ENCODE measurements at regions not wholly inside any gene's neighbourhood (a gene's known extent, or its start where the extent isn't known, plus 50 kb on each side); places are given as distances from the start of the nearest gene placed in this dataset.

DNA sequence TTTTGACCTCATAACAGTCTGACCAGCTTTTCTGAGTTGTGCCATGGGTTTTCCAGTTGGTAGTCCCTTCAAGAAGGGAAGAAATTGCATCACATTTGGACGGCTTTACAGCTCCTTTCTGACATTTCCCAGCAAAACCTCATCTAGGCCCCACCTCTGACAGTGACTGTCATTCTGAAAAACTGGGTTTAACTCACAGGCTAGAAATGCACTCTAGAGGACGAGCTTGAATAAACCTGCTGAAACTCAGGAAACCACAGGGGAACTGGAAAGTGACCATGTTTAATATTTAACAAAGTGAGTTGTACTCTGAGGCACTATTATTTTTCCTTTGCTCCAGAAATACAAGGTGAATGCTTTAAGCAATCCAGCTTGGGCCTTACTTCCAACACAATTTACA is 434.3 kb upstream of the RASGEF1B start:
- Histone ChIP-seq H3K27me3 (replicated peaks in 1 of 4; ENCODE audit: control insufficient read depth in 3 of 4, extremely low read depth in 1 of 4, insufficient read depth in 3 of 4, low read length in 3 of 4) (no peaks in the 10 kb centered on the region), H3K9me3 (ENCODE audit: insufficient read depth in 2 of 2, low read depth in 1 of 2, low read length in 1 of 2) (no peaks in the 10 kb centered on the region), H3K4me3 (ENCODE audit: extremely low read depth in 1 of 4, insufficient read depth in 2 of 4, low read depth in 3 of 4, low read length in 4 of 4) (no peak overlapping the region), H3K23ac (ENCODE audit: insufficient read length) (no peak overlapping the region), H4K8ac (ENCODE audit: extremely low read depth, insufficient read depth, low read length) (no peak overlapping the region), H3K23me2 (ENCODE audit: low read depth, low read length) (no peaks in the 10 kb centered on the region), H2BK120ac (replicated peaks; ENCODE audit: low read depth, low read length) (no peak overlapping the region), H3K4me2 (ENCODE audit: insufficient read depth in 1 of 2, low read depth in 2 of 2, low read length in 2 of 2) (no peak overlapping the region), H2BK12ac (ENCODE audit: low read depth, low read length) (no peak overlapping the region), H3K79me2 (ENCODE audit: control insufficient read depth in 1 of 2, insufficient read depth in 2 of 2, low read length in 2 of 2) (no peaks in the 10 kb centered on the region), H3K56ac (replicated peaks; ENCODE audit: insufficient read length, low read depth, low read length) (no peak overlapping the region), H3K27ac (ENCODE audit: low read depth, low read length) (no peak overlapping the region), H3K79me1 (ENCODE audit: low read depth, low read length) (no peaks in the 10 kb centered on the region), H3K18ac (ENCODE audit: extremely low read depth, low read length) (no peak overlapping the region), H3K9ac (replicated peaks in 1 of 4; ENCODE audit: extremely low read depth in 1 of 4, low read depth in 3 of 4, low read length in 3 of 4) (no peak overlapping the region), H3K4ac (replicated peaks; ENCODE audit: insufficient read length, low read depth, low read length) (no peak overlapping the region), H3K14ac (ENCODE audit: insufficient read length) (no peak overlapping the region), H3K4me1 (replicated peaks in 1 of 4; ENCODE audit: control insufficient read depth in 3 of 4, insufficient read depth in 4 of 4, low read length in 3 of 4) (no peaks in the 10 kb centered on the region), H4K91ac (replicated peaks; ENCODE audit: insufficient read length, low read length) (no peak overlapping the region), H2AFZ (ENCODE audit: low read length) (no peak overlapping the region), H2AK5ac (ENCODE audit: low read depth, low read length) (no peak overlapping the region), H2BK5ac (ENCODE audit: low read depth, low read length) (no peak overlapping the region), H4K20me1 (replicated peaks in 1 of 2; ENCODE audit: control insufficient read depth in 1 of 2, insufficient read depth in 2 of 2, low read length in 2 of 2) (no peaks in the 10 kb centered on the region), H2BK15ac (ENCODE audit: low read length) (no peak overlapping the region), H2BK20ac (ENCODE audit: low read length) (no peak overlapping the region), H3K36me3 (ENCODE audit: control insufficient read depth in 2 of 4, insufficient read depth in 4 of 4, low read length in 3 of 4) (no peaks in the 10 kb centered on the region), H4K5ac (ENCODE audit: insufficient read length, low read depth, low read length) (no peak overlapping the region)
- 79% methylated on average over 2 of the region's 2 CpGs; no CpG with 5 or more reads in 1 of the 2 experiments for WGBS, 2 experiments (ENCODE audit: extremely low coverage in 1 of 2, insufficient coverage in 1 of 2, insufficient read length in 1 of 2, insufficient replicate concordance in 2 of 2, low coverage in 1 of 2, low lambda C conversion rate in 2 of 2, missing lambda C conversion rate in 1 of 2)
- TF ChIP-seq BACH1 (IDR thresholded peaks at IDR 0.05; ENCODE audit: low read length): no peak
- ChIA-PET CTCF (ENCODE audit: partially characterized antibody) (interaction anchor here (1.0 to 5.9 kb wide), 4 partner anchors 9 to 500 kb away, joined by 3 to 34 read pairs (median 6); no protein-coding TSS in a partner anchor), POLR2A (ENCODE audit: partially characterized antibody) (interaction anchor here (0.6 kb wide), 1 partner anchor 11 kb away, joined by 3 read pairs; no protein-coding TSS in a partner anchor)
- FAIRE-seq (no peak), DNase-seq (ENCODE audit: low read depth in 1 of 2, low spot score in 2 of 2) (no peak)

All from H1 (cell line).